ENCODE measurements at regions not wholly inside any gene's neighbourhood (a gene's known extent, or its start where the extent isn't known, plus 50 kb on each side); places are given as distances from the start of the nearest gene placed in this dataset.

DNA sequence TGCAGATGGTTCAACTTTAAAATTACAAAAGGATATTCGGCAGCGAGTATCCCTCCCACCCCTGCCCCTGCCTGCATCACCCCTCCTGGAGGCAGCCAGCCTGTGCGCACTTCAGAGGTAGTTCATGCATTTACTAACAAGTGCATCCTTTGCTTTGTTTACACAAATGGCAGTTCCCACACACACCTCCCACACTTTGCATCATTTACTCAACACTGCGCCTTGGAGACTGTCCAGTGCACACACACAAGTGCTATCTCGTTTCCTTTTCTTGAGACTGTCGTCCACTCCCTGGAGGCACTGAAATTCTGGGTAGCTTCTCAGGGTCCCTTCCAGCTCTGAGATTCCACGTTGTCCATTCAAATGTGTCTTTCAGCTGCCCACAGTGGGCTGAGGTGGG, 53.1 kb upstream of the VSX1 start:
- no peak for DNase-seq (ENCODE audit: low read depth in 2 of 2)

DNA sequence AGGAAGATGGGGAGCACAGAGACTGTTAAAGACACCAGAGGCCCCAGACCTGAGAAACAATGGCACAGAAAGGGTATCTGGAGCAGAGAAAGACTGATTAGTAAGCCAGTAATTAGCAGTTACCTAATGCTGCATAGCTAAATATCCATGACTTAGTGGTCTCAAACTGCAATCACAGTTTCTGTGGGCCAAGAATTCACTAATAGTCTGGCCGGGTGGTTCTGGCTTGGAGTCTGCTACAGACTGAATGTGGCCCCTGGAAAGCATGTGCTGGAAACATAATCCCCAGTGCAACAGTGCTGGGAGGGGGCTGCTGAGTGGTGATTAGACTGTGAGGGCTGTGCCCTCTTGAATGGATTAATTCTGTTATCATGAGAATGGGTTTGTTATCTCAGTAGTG, 54.1 kb upstream of the VSX1 start:
- no peak for DNase-seq (ENCODE audit: low read depth in 2 of 2)

DNA sequence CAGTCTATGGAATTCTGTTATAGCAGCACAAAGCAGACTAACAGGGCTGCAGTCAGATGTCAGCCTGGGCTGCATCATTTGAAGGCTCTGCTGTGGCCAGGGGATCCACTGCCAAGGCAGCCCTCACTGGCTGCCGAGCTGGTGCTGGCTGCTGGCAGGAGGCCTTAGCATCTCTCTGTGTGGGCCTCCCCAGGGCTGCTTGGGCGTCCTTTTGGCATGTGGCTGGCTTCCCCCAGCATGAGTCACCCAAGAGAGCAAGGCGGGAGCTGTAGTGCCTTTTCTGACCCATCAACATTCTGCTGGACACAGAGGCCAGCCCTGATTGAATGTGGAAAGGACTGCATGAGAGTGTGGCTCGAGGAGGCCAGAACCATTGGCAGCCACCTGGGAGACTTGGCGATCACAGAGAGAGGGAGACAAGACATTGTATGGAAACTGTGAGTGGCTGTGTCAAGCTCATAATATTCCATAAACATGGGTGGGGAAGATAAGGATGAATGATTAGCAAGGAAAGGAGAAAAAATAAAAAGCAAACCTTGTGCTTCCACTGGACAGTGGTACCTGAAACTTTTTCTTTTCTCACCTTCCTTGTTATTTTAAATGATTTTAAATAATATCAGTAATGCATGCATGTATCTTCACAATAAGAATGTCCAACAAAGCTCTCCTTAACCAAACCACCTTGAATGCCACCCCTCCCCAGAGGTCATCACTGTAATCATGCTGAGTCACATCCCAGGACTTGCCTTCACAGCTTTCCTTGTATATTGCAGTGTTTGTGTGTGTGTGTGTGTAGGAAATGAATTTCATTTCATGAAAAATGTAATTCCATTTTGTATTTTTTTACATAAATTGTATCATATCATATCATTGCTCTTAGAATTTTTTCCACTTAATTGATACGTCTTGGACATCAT, 55.0 kb upstream of the VSX1 start:
- DNase-seq (ENCODE audit: low read depth in 2 of 2): peak; percentile 9 to 22

DNA sequence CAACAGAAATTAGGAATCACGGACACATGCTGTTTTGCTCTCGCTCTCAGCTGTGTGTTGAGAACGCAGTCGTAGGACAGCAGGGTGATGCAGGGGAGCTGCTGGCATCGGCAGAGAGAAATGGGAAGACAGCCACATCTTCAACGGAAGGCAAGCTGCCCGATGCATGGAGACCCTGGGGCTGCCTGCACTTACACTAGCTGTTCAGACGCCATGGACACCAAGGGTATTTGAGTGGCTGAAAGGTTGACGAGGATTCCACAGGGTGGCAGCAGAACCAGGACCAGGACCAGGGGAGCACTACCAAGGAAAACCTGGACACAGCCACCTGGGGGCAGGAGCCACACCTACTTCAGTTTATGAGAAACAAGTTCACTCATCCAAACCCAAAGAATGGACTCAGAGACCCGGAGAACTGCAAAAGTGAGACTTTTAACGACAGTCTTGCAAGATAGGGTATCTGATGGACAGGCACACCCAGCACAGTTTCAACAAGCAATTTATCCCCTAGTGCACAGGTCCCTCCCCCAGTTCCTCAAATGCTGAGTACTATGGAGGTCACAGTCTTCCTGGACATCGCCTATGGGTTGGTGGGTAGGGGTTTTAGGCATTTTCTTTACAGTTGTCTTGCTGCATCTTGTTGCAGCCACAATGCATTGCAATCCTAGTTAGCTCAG, 56.3 kb upstream of the ENTPD6 start:
- no peak for DNase-seq (ENCODE audit: low read depth in 2 of 2)

DNA sequence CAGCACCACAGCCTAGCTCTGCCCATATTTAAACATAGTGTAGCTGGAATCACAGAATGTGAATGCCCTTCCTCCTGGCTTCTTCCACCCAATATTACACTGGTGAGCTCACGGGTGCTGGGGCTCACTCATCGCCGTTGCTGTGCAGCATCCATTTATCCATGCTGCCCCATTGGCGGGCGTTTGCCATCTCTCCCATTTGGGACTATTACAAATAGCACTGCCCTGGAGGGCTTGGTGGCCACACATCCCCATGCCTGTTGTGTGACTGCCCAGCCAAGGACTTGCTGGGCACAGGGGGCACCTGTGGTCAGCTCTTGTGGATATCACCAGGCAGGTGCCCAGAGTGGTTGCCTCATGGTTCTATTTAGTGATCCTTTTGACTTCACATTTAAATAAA, 54.5 kb upstream of the ENTPD6 start:
- no peak for DNase-seq (ENCODE audit: low read depth in 2 of 2)

DNA sequence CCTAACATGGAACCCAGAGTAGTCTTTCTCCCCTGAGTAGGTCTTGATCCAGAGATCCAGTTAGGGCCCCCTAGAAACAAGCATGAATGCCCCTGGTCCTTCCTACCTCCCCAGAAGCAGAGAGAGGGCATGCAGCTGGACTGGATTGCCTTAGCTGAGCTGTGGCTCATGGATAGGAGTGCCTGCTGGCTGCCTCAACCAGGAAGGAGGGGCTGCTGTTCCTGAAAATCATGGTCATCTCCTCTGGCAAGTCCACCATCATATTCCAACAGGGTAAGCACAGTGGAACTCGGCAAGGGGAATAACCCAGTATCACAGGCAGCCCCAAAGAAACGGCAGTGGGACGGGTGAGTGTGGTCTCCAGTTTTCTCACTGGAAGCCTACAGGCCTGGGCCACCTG, 53.1 kb upstream of the ENTPD6 start:
- DNase-seq (ENCODE audit: low read depth in 2 of 2): no peak

DNA sequence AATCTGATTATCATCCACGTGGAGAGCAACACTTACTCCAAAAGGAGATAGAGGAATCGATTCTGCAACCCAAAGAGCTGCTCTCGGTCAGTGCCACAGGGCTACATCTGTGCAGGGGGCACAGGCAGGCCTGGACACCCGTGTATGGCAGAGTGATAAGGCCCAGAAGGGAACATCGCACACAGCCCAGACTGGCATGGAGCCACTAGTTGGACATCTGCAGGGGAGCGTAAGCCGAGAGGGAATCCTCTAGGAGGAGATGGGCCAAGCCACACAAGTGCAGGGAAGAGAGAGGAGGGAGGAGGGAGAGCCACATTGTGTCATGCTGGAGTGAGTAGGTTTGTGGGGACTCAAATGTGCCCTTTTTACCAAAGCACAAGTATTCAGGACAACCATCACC, 50.4 kb upstream of the ENTPD6 start:
- DNase-seq (ENCODE audit: low read depth in 2 of 2): no peak
